Panc1 (cell line): ENCODE measurements at regions not wholly inside any gene's neighbourhood (a gene's known extent, or its start where the extent isn't known, plus 50 kb on each side); places are given as distances from the start of the nearest gene placed in this dataset.

Experiments used
- ATAC-seq: fragments of 200-7000 bp; cut with Tn5 transposase; 2 replicates; pipeline ENCODE4 v1.9.1; 2020; ENCODE audit warnings: mild to moderate bottlenecking, moderate library complexity
- BruUV-seq: library from RNA; stranded (reverse); fragments of 400-500 nt; replicated peaks from 2 replicates; lab custom pipeline; 2021; lab: Mats Ljungman, UMichigan
- CTCF ChIA-PET: fragments of 300-600 bp; sonication (Branson Sonifier 250); formaldehyde crosslinking; loops from one replicate; lab custom pipeline; 2022; ENCODE audit warnings: antibody characterized with exemption; lab: Charles Lee
- POLR2A ChIA-PET: fragments of 300-600 bp; sonication (Branson Sonifier 250); formaldehyde crosslinking; loops from one replicate; lab custom pipeline; 2022; ENCODE audit warnings: antibody characterized with exemption; lab: Charles Lee
- DNase-seq: peaks from one replicate; pipeline ENCODE4 v3.0.0-alpha.2; 2010; ENCODE audit warnings: low read depth, low spot score
- H3K27ac ChIP-seq: 2 replicates; pipeline ENCODE4 v1.5.1; 2011; ENCODE audit warnings: mild to moderate bottlenecking, low read length, inconsistent platforms
- H3K27me3 ChIP-seq: fragments of 200-500 bp; sonication (Bioruptor generic); 2 replicates; pipeline ENCODE4 v1.6.0; 2014; ENCODE audit warnings: low read length, inconsistent platforms; ENCODE audit not compliant: control insufficient read depth, insufficient read depth
- H3K36me3 ChIP-seq: fragments of 200-500 bp; sonication (Bioruptor generic); 2 replicates; pipeline ENCODE4 v1.5.1; 2014; ENCODE audit warnings: inconsistent platforms, mild to moderate bottlenecking, low read length, moderate library complexity; ENCODE audit not compliant: control insufficient read depth, insufficient read depth
- H3K4me1 ChIP-seq: 2 replicates; pipeline ENCODE4 v1.5.1; 2011; ENCODE audit warnings: inconsistent platforms, mild to moderate bottlenecking, low read length, moderate library complexity; ENCODE audit not compliant: control insufficient read depth, insufficient read depth
- H3K4me3 ChIP-seq, 2 experiments: 2 replicates each; pipeline ENCODE4 v1.5.1; 2011 to 2012; ENCODE audit warnings: low read depth in 2 of 2, low read length in 2 of 2, mild to moderate bottlenecking in 2 of 2, inconsistent platforms in 1 of 2, moderate library complexity in 1 of 2
- H3K9me3 ChIP-seq: fragments of 200-500 bp; sonication (Bioruptor generic); 2 replicates; pipeline ENCODE4 v1.5.1; 2014; ENCODE audit warnings: low read depth, mild to moderate bottlenecking, inconsistent platforms, low read length, moderate library complexity; ENCODE audit not compliant: control insufficient read depth, insufficient read depth
- CTCF ChIP-seq: fragments of 450-650 bp; IDR thresholded peaks from 2 replicates; pipeline ENCODE4 v1.5.1; 2017; ENCODE audit warnings: mild to moderate bottlenecking
- POLR2AphosphoS5 ChIP-seq: IDR thresholded peaks from 2 replicates; pipeline ENCODE4 v1.6.1; 2012; ENCODE audit warnings: mild to moderate bottlenecking, low read depth, low read length, moderate library complexity
- REST ChIP-seq, 2 experiments: IDR thresholded peaks; 2 replicates each; pipeline ENCODE4 v1.6.1; 2011 to 2012; ENCODE audit warnings: low read depth in 2 of 2, control low read depth in 1 of 2, low read length in 1 of 2, mild to moderate bottlenecking in 1 of 2, moderate library complexity in 1 of 2; ENCODE audit not compliant: insufficient read depth in 1 of 2
- SIN3A ChIP-seq: IDR thresholded peaks from 2 replicates; pipeline ENCODE4 v1.6.1; 2012; ENCODE audit warnings: low read depth, mild to moderate bottlenecking, low read length, moderate library complexity, borderline replicate concordance; ENCODE audit not compliant: insufficient read depth
- TCF7L2 ChIP-seq: IDR thresholded peaks from 2 replicates; pipeline ENCODE4 v1.6.1; 2011; ENCODE audit warnings: mild to moderate bottlenecking, low read depth, low read length, inconsistent platforms
- in situ Hi-C: cut with HindIII; loops from 2 replicates; pipeline ENCODE4 v1.10.0; 2016; ENCODE audit warnings: low sequenced_read_pairs, low pct_unique_long_range_greater_than_20kb
- intact Hi-C: fragments of 100-400 bp; cut with micrococcal nuclease; formaldehyde crosslinking; loops from one replicate; pipeline ENCODE4 v1.10.0; 2022; ENCODE audit not compliant: unreplicated experiment

- TF ChIP-seq SIN3A (no peak), TCF7L2 (no peak), CTCF (no peak), POLR2AphosphoS5 (no peak), REST (IDR thresholded peaks at IDR 0.05; ENCODE audit: insufficient read depth in 1 of 2, low read depth in 2 of 2, low read length in 1 of 2) (no peak)
- in situ Hi-C loops = no loop called here
- Histone ChIP-seq H3K4me1 (no peaks in the 10 kb centered on the region), H3K4me3 (no peak overlapping the region), H3K27me3 (no peaks in the 10 kb centered on the region), H3K27ac (no peak overlapping the region), H3K9me3 (no peaks in the 10 kb centered on the region), H3K36me3 (no peaks in the 10 kb centered on the region)
- ChIA-PET CTCF (no interaction called here), POLR2A (no interaction called here)
- BruUV-seq = no TSS peak
- intact Hi-C loops = no loop called here
- ATAC-seq (no peak), DNase-seq (no peak)
These were observed 736.3 kb downstream of the EFNB2 start for GRCh38 chr13:105799155-105799554.

GRCh38 chr13:105798541-105798940 is 736.9 kb downstream of the EFNB2 start:
- no peak overlapping the region for H3K4me3 ChIP-seq
- H3K27me3 ChIP-seq = no peaks in the 10 kb centered on the region
- TF ChIP-seq CTCF (no peak), SIN3A (no peak), REST (IDR thresholded peaks at IDR 0.05; ENCODE audit: insufficient read depth in 1 of 2, low read depth in 2 of 2, low read length in 1 of 2) (no peak), POLR2AphosphoS5 (no peak), TCF7L2 (no peak)
- no peaks in the 10 kb centered on the region for H3K36me3 ChIP-seq
- intact Hi-C loops (no loop called here), in situ Hi-C loops (no loop called here)
- ChIA-PET POLR2A (no interaction called here), CTCF (no interaction called here)
- no peak overlapping the region for H3K27ac ChIP-seq
- H3K4me1 ChIP-seq = no peaks in the 10 kb centered on the region
- DNase-seq = no peak
- BruUV-seq = no TSS peak
- H3K9me3 ChIP-seq = no peaks in the 10 kb centered on the region
- ATAC-seq = no peak
